Activated CD4-positive, alpha-beta T cell treated with anti-CD3 and anti-CD28 coated beads, Interleukin-2, amount 50 U/mL, for 48 hours (primary cell): ENCODE measurements at regions not wholly inside any gene's neighbourhood (a gene's known extent, or its start where the extent isn't known, plus 50 kb on each side); places are given as distances from the start of the nearest gene placed in this dataset.
"Not testable (repeated sequence)": the region's sequence is repeated elsewhere in the genome, so short reads cannot be mapped to it uniquely, and the experiment has no call there.

Experiments used
- DNase-seq, 2 experiments: peaks; one replicate each; pipeline ENCODE4 v3.0.0-alpha.2; 2020

GRCh38 chr13:80889829-80890228, 548.9 kb upstream of the SPRY2 start:
- no peak for DNase-seq

- DNase-seq = no peak
These were observed 547.5 kb upstream of the SPRY2 start for GRCh38 chr13:80888390-80888789.

GRCh38 chr13:80884056-80884785, 543.3 kb upstream of the SPRY2 start:
- no peak for DNase-seq

GRCh38 chr13:80883545-80883944, 542.6 kb upstream of the SPRY2 start:
- no peak for DNase-seq

- DNase-seq = no peak
These were observed 541.1 kb upstream of the SPRY2 start for GRCh38 chr13:80881942-80882445.

GRCh38 chr13:80881495-80881894, 540.6 kb upstream of the SPRY2 start:
- no peak for DNase-seq

- DNase-seq = no peak
These were observed 540.1 kb upstream of the SPRY2 start for GRCh38 chr13:80881034-80881433.

GRCh38 chr13:80877944-80878241, 537.0 kb upstream of the SPRY2 start:
- no peak for DNase-seq

GRCh38 chr13:80877209-80877943, 536.5 kb upstream of the SPRY2 start:
- no peak for DNase-seq

GRCh38 chr13:80873589-80873988, 532.7 kb upstream of the SPRY2 start:
- DNase-seq = no peak

- DNase-seq = not testable (repeated sequence)
These were observed 531.0 kb upstream of the SPRY2 start for GRCh38 chr13:80871971-80872370.

GRCh38 chr13:80871481-80871880, 530.6 kb upstream of the SPRY2 start:
- no peak for DNase-seq

GRCh38 chr13:80870186-80870585, 529.3 kb upstream of the SPRY2 start:
- no peak for DNase-seq

- no peak for DNase-seq
These were observed 526.0 kb upstream of the SPRY2 start for GRCh38 chr13:80866921-80867320.

GRCh38 chr13:80865329-80865728, 524.4 kb upstream of the SPRY2 start:
- DNase-seq = no peak

- DNase-seq = no peak
These were observed 521.5 kb upstream of the SPRY2 start for GRCh38 chr13:80862456-80862855.

- no peak for DNase-seq
These were observed 519.9 kb upstream of the SPRY2 start for GRCh38 chr13:80860845-80861244.

GRCh38 chr13:80858131-80858530, 517.2 kb upstream of the SPRY2 start:
- DNase-seq = no peak

GRCh38 chr13:80857321-80857720, 516.4 kb upstream of the SPRY2 start:
- DNase-seq = no peak

GRCh38 chr13:80850771-80851170, 509.8 kb upstream of the SPRY2 start:
- DNase-seq = no peak

GRCh38 chr13:80844164-80844563, 503.2 kb upstream of the SPRY2 start:
- DNase-seq = no peak

GRCh38 chr13:80841414-80841813, 500.5 kb upstream of the SPRY2 start:
- DNase-seq = no peak

- no peak for DNase-seq
These were observed 499.5 kb upstream of the SPRY2 start for GRCh38 chr13:80840316-80840976.

- DNase-seq = no peak
These were observed 495.0 kb upstream of the SPRY2 start for GRCh38 chr13:80835902-80836301.
